A549 (cell line): ENCODE measurements at regions not wholly inside any gene's neighbourhood (a gene's known extent, or its start where the extent isn't known, plus 50 kb on each side); places are given as distances from the start of the nearest gene placed in this dataset.

Experiments
- ATAC-seq, 2 experiments: fragments of 200-7000 bp in 1 of 2; fragments of >200 bp in 1 of 2; cut with Nextera tagmentation in 1 of 2; cut with Tn5 transposase in 1 of 2; 3 replicates each; pipeline versions ENCODE4 v1.8.0 to v1.9.1; 2018 to 2020; ENCODE audit warnings: mild to moderate bottlenecking in 1 of 2, moderate library complexity in 1 of 2
- CTCF ChIA-PET: fragments of 300-600 bp; sonication (Branson Sonifier 250); formaldehyde crosslinking; extraction: SDS; loops from one replicate; lab custom pipeline; 2021; ENCODE audit warnings: antibody characterized with exemption, inconsistent platforms; lab: Yijun Ruan, JAX
- POLR2A ChIA-PET: fragments of 350-600 bp; formaldehyde crosslinking; extraction: SDS; loops from one replicate; lab custom pipeline; 2021; ENCODE audit warnings: antibody characterized with exemption, inconsistent platforms; lab: Yijun Ruan, JAX
- DNase-seq, 2 experiments: peaks; one replicate each; pipeline versions ENCODE4 v3.0.0 to v3.0.0-alpha.2; 2011 to 2016; ENCODE audit warnings: low read depth in 1 of 2, low spot score in 1 of 2
- FAIRE-seq: peaks from 2 replicates; lab custom pipeline; 2011; peaks lifted over from hg19 to GRCh38; lab: Jason Lieb, UNC
- H3K27ac ChIP-seq, 2 experiments: fragments of >200 bp; sonication (Bioruptor Twin); formaldehyde crosslinking; 3 replicates each; pipeline ENCODE4 v1.5.1; 2016 to 2017
- H3K4me1 ChIP-seq: fragments of >200 bp; sonication (Bioruptor Twin); formaldehyde crosslinking; 3 replicates; pipeline ENCODE4 v1.6.1; 2016
- H3K4me2 ChIP-seq: fragments of >200 bp; sonication (Bioruptor Twin); formaldehyde crosslinking; 3 replicates; pipeline ENCODE4 v1.6.1; 2016
- H3K4me3 ChIP-seq: fragments of >200 bp; sonication (Bioruptor Twin); formaldehyde crosslinking; 3 replicates; pipeline ENCODE4 v1.5.1; 2016
- H3K9me3 ChIP-seq: fragments of >200 bp; sonication (Bioruptor Twin); formaldehyde crosslinking; 3 replicates; pipeline ENCODE4 v1.6.1; 2016
- ATOH8 ChIP-seq: fragments of 250-450 bp; sonication (Bioruptor Pico); IDR thresholded peaks from 2 replicates; pipeline ENCODE4 v1.5.0; 2020; ENCODE audit warnings: low read depth, mild to moderate bottlenecking, moderate library complexity
- BCL3 ChIP-seq: fragments of >200 bp; sonication (Bioruptor Twin); formaldehyde crosslinking; IDR thresholded peaks from 3 replicates; pipeline ENCODE4 v1.6.1; 2016
- CBX8 ChIP-seq: fragments of 200-600 bp; sonication (generic); IDR thresholded peaks from 2 replicates; pipeline ENCODE4 v1.6.1; 2016
- CHD4 ChIP-seq: fragments of 200-600 bp; sonication (generic); IDR thresholded peaks from 2 replicates; pipeline ENCODE4 v1.6.1; 2016; ENCODE audit warnings: antibody characterized with exemption, mild to moderate bottlenecking, borderline replicate concordance
- CTCF ChIP-seq: fragments of >200 bp; sonication (Bioruptor Twin); formaldehyde crosslinking; IDR thresholded peaks from 3 replicates; pipeline ENCODE4 v1.5.1; 2016
- FOSB ChIP-seq: fragments of 250-450 bp; sonication (Bioruptor Pico); IDR thresholded peaks from 2 replicates; pipeline ENCODE4 v1.5.0; 2020; ENCODE audit warnings: mild to moderate bottlenecking, moderate library complexity
- FOSL2 ChIP-seq, 2 experiments: fragments of 450-650 bp in 1 of 2; fragments of >200 bp in 1 of 2; sonication (Bioruptor Twin) in 1 of 2; formaldehyde crosslinking; IDR thresholded peaks; 2 replicates each; pipeline versions ENCODE4 v1.5.0 to v1.6.1; 2016 to 2020; ENCODE audit warnings: mild to moderate bottlenecking in 1 of 2, moderate library complexity in 1 of 2
- HES2 ChIP-seq: fragments of >200 bp; sonication (Bioruptor Twin); formaldehyde crosslinking; IDR thresholded peaks from 2 replicates; pipeline ENCODE4 v1.6.1; 2016
- HMGXB4 ChIP-seq: fragments of 250-450 bp; sonication (Bioruptor Pico); IDR thresholded peaks from 2 replicates; pipeline ENCODE4 v1.5.0; 2021; ENCODE audit warnings: mild to moderate bottlenecking, moderate library complexity, borderline replicate concordance
- HOXB13 ChIP-seq: fragments of 250-450 bp; sonication (Bioruptor Pico); IDR thresholded peaks from 2 replicates; pipeline ENCODE4 v1.5.0; 2020; ENCODE audit warnings: low read depth, mild to moderate bottlenecking, moderate library complexity
- KDM5A ChIP-seq: fragments of 200-600 bp; sonication (generic); IDR thresholded peaks from 2 replicates; pipeline ENCODE4 v1.6.1; 2016; ENCODE audit warnings: antibody characterized with exemption, mild to moderate bottlenecking
- NFE2L2 ChIP-seq: fragments of 150-350 bp; conservative IDR thresholded peaks from 2 replicates; pipeline ENCODE4 v1.6.1; 2014; ENCODE audit warnings: low read length
- NR3C1 ChIP-seq: fragments of >200 bp; sonication (Bioruptor Twin); formaldehyde crosslinking; IDR thresholded peaks from 3 replicates; pipeline ENCODE4 v1.6.1; 2017
- PBX3 ChIP-seq: IDR thresholded peaks from 2 replicates; pipeline ENCODE4 v1.6.1; 2012
- RAD21 ChIP-seq, 2 experiments: fragments of >200 bp in 1 of 2; sonication (Bioruptor Twin) in 1 of 2; formaldehyde crosslinking in 1 of 2; IDR thresholded peaks in 1 of 2; conservative IDR thresholded peaks in 1 of 2; 2 replicates in 1 of 2; 3 replicates in 1 of 2; pipeline ENCODE4 v1.6.1; 2012 to 2018; ENCODE audit warnings: inconsistent platforms in 1 of 2
- RARB ChIP-seq: fragments of 250-450 bp; sonication (Bioruptor Pico); IDR thresholded peaks from 2 replicates; pipeline ENCODE4 v1.8.0; 2021; ENCODE audit warnings: mild to moderate bottlenecking, moderate library complexity
- RCOR1 ChIP-seq: fragments of 150-350 bp; IDR thresholded peaks from 2 replicates; pipeline ENCODE4 v1.6.1; 2014; ENCODE audit warnings: antibody characterized with exemption, low read length, low read depth
- RNF2 ChIP-seq: fragments of 200-600 bp; sonication (generic); IDR thresholded peaks from 2 replicates; pipeline ENCODE4 v1.6.1; 2016; ENCODE audit warnings: low read depth, mild to moderate bottlenecking, antibody characterized with exemption, moderate library complexity, borderline replicate concordance
- TP53 ChIP-seq: fragments of 250-450 bp; sonication (Bioruptor Pico); IDR thresholded peaks from 2 replicates; pipeline ENCODE4 v1.5.0; 2021; ENCODE audit warnings: mild to moderate bottlenecking, moderate library complexity
- ZC3H11A ChIP-seq: fragments of 450-650 bp; IDR thresholded peaks from 2 replicates; pipeline ENCODE4 v1.6.1; 2014; ENCODE audit warnings: antibody characterized with exemption, mild to moderate bottlenecking
- WGBS: methylation state at CpG from one replicate; pipeline ENCODE4 v1.1.6; 2017; ENCODE audit errors: missing lambda C conversion rate; 5-methylcytosine and 5-hydroxymethylcytosine counted together

- no peak overlapping the region for H3K4me2 ChIP-seq
- H3K27ac ChIP-seq, result no peak overlapping the region
- CTCF ChIA-PET, result no interaction called here
- POLR2A ChIA-PET, result no interaction called here
- 40% methylated on average over 5 of the region's 5 CpGs for WGBS
- TF ChIP-seq CHD4, result no peak
- no peak for TF ChIP-seq RARB (CRISPR knock-in tag)
- TF ChIP-seq HMGXB4, result no peak
- no peak for TF ChIP-seq RNF2
- no peak for TF ChIP-seq ATOH8 (CRISPR knock-in tag)
- no peak for TF ChIP-seq RCOR1
- TF ChIP-seq NR3C1, result no peak
- no peak for TF ChIP-seq CBX8
- no peak for TF ChIP-seq NFE2L2
- FAIRE-seq (no peak), DNase-seq (no peak), ATAC-seq (no peak)
- no peak overlapping the region for H3K4me3 ChIP-seq
- no peaks in the 10 kb centered on the region for H3K9me3 ChIP-seq
- H3K4me1 ChIP-seq, result no peaks in the 10 kb centered on the region
Observed at GRCh38 chr5:31100781-31101310, 92.6 kb upstream of the CDH6 start.

GRCh38 chr5:31100047-31100575 lies 93.4 kb upstream of the CDH6 start:
- ChIA-PET CTCF (no interaction called here), POLR2A (no interaction called here)
- Histone ChIP-seq H3K27ac (no peak overlapping the region), H3K9me3 (no peaks in the 10 kb centered on the region), H3K4me1 (no peaks in the 10 kb centered on the region), H3K4me2 (no peak overlapping the region), H3K4me3 (no peak overlapping the region)
- FAIRE-seq, result no peak
- DNase-seq, result no peak
- TF ChIP-seq FOSL2 (IDR thresholded peaks at IDR 0.05), result no peak
- no peak for TF ChIP-seq FOSL2 (CRISPR knock-in tag; IDR thresholded peaks at IDR 0.05)
- no peak for TF ChIP-seq ZC3H11A
- no peak for TF ChIP-seq KDM5A
- no peak for TF ChIP-seq BCL3
- no peak for ATAC-seq
- 14% methylated on average over 6 of the region's 6 CpGs for WGBS

- ATAC-seq (no peak), FAIRE-seq (no peak), DNase-seq (no peak)
- H3K4me1 ChIP-seq, result no peaks in the 10 kb centered on the region
- no peak overlapping the region for H3K4me3 ChIP-seq
- H3K9me3 ChIP-seq, result no peaks in the 10 kb centered on the region
- ChIA-PET CTCF (no interaction called here), POLR2A (no interaction called here)
- no peak overlapping the region for H3K27ac ChIP-seq
- TF ChIP-seq TP53 (CRISPR knock-in tag) (no peak), PBX3 (no peak)
- H3K4me2 ChIP-seq, result no peak overlapping the region
- 52% methylated on average over 4 of the region's 4 CpGs for WGBS
Observed at GRCh38 chr5:31098811-31099210, 94.7 kb upstream of the CDH6 start.

- DNase-seq (no peak), FAIRE-seq (no peak), ATAC-seq (no peak)
- no peaks in the 10 kb centered on the region for H3K9me3 ChIP-seq
- no peaks in the 10 kb centered on the region for H3K4me1 ChIP-seq
- H3K4me3 ChIP-seq, result no peak overlapping the region
- no peak overlapping the region for H3K4me2 ChIP-seq
- CTCF ChIA-PET, result no interaction called here
- H3K27ac ChIP-seq, result no peak overlapping the region
- POLR2A ChIA-PET, result no interaction called here
- TF ChIP-seq HES2, result no peak
- TF ChIP-seq RAD21 (conservative IDR thresholded peaks at IDR 0.05 in 1 of 2, IDR thresholded peaks at IDR 0.05 in 1 of 2), result no peak
- no peak for TF ChIP-seq HOXB13 (CRISPR knock-in tag)
- no peak for TF ChIP-seq CTCF
- no peak for TF ChIP-seq FOSB (CRISPR knock-in tag)
Observed at GRCh38 chr5:31097851-31098250, 95.6 kb upstream of the CDH6 start.
